Stimulated activated CD4-positive, alpha-beta T cell treated with anti-CD3 and anti-CD28 coated beads, TNF-alpha, amount 100 ng/mL, for 4 hours (primary cell): ENCODE measurements at regions not wholly inside any gene's neighbourhood (a gene's known extent, or its start where the extent isn't known, plus 50 kb on each side); places are given as distances from the start of the nearest gene placed in this dataset.
"Not testable (repeated sequence)": the region's sequence is repeated elsewhere in the genome, so short reads cannot be mapped to it uniquely, and the experiment has no call there.

Source experiments
- DNase-seq, 3 experiments: peaks; one replicate each; pipeline ENCODE4 v3.0.0-alpha.2; 2020; ENCODE audit warnings: low read depth in 3 of 3

DNA sequence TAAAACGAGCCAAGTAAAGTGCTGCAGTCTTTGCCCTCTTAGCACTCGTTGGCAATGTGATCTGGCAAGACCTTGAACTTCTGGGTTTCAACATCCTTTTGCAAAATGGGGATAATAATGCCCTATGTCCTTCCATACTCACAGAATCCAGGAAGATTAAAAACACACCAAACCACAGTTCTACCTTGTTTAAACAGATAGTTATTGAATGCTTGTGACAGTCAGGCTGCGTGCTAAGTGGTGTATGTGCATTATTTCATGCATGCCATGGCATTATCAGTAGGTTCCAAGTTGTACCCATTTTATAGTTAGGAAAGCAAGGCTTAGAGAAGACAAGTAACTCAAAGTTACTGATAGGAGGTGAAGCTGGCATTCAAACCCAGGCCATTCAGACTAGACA lies 308.6 kb upstream of the PROX1 start:
- no peak for DNase-seq

DNA sequence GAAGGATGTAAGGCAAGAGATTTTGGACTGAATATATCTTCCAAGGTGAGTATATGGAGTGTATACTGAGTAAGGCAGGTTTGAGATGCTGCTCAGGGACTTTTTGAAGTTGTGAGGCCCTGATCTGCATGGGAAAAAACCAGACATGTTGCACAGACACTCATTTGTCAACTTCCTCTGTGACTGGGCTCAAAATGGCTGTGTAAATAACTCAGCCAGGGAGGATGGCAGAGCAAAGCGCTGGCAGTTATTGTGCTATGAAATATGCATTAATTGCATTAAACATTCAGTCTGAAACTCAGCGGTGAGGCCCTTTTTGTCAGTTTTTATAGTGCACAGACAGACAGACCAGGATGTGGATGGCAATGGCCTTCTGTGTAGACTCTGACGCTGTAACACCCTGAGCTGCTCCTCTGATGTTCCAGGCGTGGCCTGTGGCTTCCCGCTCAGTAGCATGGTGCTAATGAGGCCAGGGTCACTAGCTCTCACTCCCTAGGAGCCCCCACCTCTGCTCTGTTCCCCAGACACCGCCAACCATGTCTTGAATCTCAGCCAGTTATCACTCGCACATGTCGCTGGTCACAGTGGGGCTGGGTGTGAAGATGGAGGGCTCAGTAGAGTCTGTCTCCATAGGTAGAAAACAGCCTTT lies 307.0 kb upstream of the PROX1 start:
- no peak for DNase-seq

DNA sequence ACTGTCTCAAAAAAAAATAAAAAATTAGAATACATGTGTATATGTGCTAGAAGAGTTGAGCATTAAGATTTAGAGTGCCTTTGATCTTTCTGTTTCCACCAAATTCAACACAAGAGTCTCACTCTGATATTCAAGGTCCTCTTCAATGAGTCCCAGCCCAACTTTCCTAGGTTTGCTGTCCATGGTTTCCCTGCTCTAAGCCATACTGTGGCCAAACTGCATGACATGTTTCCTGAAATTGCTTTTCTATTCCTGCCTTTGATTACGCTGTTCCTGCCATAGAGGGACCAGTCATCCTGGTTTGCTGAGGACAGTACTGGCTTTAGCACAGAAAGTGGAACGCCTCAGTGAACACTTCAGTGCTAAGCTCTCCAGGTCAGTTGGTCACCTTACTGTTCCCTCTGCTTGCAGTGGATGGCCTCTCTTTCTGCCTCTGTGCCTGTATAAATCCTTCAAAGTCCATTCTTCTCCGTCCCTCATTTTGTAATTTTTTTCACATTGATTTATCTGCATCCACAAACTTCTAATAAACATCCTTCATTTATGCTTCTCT lies 305.9 kb upstream of the PROX1 start:
- DNase-seq = no peak

DNA sequence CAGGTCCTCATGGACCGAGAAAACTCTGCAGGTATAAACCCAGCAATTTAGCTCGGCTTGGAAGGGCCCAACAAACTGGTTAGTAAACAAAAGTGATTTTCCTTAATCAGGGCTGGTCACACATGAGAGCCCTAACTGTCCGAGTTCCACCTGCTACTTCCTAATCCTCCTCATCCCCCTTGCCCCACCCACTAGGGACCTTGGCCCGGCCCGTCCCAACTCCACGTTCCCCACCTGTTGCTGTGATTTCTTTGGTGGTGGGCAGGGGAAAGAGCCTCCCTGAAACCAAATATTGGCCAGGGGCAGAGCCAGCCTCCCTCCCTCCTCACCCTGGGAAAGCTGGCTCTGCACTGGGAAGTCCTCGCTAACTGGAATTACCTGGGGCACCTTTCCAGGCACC lies 304.2 kb upstream of the PROX1 start:
- no peak for DNase-seq

DNA sequence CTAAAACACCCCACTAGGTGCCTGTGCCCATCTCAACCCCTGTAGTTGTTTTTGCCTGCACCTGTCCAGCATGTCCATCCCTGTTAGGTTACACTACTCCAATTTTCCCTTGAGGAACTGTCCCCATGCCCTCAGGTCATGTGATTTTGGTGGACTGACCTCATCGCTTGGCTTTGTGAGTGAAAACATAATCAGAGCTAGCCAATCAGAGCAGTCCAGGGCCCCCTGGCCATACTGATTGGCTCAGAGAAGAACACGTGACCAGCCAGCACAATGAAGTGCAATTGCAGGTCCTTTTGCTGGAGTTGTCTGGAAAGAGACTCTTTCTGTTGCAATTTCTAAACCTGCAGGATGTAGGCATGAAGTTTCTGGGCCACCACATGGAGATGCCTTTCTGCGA lies 303.3 kb upstream of the PROX1 start:
- no peak for DNase-seq

DNA sequence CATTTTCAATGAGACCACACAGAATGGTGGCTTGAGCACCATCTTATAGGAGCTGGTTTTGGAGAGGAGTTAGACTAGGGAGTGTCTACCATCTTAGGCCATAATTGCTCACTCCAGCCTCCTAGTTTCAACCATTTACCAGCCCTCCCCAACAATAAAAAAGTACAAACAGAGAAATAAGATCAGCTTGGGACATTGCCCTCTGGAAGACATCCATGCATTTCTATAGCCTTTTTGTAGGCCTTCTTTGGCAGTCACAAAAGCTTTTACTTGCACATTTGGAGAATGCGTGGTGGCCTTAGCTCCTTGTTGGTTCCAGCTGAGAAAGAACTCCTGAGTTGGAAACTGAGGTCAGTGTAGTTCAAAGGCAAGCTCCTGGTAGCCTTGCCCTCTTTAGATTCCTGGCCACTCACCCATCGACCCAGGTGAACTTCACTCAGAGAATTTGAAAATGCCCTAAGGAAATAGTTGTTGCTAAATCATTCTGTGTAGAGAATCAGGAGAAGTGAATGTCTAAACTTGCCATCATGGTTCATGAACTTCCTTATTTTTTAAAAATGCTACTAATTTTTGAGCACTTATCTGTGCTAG lies 301.7 kb upstream of the PROX1 start:
- no peak for DNase-seq

DNA sequence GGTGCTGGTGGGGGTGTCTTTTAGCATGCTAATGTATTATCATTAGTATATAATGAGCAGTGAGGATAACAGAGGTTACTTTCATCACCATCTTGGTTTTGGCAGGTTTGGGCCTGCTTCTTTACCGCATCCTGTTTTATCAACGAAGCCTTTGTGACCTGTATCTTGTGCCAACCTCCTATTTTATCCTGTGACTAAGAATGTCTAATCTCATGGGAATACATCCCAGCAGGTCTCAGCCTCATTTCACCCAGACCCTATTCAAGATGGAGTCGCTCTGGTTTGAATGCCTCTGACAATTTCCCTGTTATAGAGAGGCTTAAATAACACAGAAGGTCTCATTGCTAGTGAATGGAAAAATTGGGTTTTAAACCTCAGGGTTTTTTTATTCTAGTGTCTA lies 300.8 kb upstream of the PROX1 start:
- no peak for DNase-seq

DNA sequence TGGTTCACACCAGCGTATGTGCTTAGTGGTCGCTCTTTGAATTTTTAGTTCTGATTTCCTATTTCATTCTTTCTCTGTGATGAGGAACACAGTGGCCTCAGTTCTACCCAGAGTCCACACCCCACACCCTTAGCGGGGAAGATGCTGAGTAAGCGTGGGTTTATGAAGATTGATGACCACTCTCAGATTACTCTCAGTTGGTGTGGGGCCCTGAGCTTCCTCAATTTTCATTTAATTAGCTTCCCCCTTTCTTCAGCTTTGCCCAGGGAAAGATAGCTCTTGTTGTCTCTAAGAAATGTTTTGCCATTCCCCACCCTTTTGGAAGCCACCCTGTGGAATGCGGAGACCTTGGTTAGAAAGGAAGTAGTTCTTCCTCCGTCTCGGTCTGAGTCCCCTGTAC lies 299.9 kb upstream of the PROX1 start:
- DNase-seq = no peak

DNA sequence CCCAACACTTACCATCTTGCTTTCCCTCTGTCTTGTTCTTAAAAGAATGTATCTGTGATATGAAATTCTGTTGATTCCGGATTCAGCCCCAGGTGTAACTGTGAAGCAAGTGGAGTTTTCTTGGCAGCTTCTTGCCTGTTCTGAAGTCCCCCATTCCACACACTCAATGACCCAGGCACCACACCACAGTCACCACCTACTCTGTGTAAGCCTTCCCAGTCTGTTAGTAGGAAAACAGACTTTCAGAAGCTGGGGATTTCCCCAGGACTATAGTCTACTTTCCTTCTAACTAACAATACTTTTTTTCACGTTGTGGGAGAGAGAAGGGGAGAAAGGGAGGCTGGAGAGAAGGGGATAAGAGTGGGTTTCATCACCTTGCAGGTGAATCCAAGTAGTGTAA lies 299.1 kb upstream of the PROX1 start:
- no peak for DNase-seq

DNA sequence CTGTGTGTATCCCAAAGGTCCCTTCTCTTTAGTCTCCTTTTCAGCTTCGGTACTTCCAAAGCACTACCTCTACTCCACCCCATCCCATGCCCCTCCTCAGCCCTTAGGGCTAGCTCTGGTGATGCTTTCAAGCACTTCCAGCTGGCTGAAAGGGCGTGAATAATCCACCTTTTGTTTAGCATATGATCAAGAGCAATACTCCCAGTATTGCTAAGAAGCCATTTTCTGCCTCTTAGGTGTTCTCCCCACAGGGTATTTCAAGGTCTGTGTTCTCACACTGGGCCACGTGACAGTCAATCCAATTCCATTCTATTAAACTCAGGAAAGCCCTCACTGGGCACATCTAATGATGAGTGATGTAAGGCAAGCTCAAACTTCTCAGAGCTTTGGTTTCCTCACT lies 298.5 kb upstream of the PROX1 start:
- no peak for DNase-seq

DNA sequence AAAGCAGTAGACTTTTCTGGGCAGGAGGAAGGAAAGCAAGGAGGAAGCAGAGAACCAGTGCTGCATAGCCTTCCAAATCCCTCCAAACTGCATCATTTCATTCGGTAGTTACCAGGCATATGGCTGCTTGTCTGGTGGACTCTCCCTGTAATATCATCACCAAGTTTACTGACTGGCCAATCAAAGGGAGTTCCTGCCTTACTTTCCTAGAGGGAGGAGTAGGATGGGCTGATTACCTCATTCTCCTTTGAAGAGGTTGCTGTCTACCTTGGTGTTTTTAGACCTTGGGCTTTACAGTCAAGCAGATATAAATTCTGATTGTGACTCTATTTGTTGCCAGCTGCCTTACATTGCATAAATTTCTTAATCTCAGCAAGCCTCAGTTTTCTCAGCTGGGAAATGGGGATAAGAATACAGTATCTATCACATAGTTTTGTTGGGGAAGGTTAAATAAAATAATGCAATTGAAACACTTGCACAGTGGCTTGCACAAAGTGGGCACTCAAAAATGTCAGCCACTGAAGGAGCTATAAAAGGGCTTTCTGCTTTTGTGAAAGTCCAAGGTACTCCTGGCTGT lies 297.3 kb upstream of the PROX1 start:
- DNase-seq = no peak

DNA sequence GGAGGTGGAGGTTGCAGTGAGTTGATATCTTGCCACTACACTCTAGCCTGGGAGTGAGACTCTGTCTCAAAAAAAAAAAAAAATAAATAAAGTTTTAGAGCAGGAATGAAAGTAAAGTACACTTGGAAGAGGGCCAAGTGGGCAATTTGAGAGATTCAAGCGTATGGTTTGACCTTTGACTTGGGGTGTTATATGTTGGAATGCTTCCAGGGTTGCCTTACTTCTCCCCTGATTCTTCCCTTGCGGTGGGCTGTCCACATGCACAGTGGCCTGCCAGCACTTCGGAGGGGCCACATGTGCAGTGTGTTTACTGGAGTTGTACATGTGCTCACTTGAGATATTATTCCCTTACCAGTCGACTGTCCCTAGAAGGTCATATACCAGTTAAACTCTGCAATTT lies 295.5 kb upstream of the PROX1 start:
- DNase-seq = no peak

DNA sequence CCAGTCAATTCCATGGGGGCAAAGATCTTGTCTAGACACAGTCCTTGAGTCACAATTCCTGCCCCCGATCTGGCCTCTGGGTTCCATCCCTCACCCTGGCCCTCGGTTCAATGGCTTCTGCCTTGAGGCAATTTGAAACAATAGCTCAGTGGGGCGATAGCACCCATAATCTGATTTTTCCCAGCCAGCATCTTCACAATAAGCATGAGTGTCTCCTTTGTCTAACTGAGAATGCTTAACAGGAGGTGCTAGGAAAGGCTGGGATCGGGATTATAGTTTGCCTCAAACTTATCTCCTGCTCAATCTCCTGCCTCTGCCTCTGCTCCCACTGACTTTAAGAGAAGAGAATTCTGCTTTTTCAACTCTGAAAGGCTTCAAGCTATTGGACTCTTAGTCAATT lies 293.9 kb upstream of the PROX1 start:
- no peak for DNase-seq

DNA sequence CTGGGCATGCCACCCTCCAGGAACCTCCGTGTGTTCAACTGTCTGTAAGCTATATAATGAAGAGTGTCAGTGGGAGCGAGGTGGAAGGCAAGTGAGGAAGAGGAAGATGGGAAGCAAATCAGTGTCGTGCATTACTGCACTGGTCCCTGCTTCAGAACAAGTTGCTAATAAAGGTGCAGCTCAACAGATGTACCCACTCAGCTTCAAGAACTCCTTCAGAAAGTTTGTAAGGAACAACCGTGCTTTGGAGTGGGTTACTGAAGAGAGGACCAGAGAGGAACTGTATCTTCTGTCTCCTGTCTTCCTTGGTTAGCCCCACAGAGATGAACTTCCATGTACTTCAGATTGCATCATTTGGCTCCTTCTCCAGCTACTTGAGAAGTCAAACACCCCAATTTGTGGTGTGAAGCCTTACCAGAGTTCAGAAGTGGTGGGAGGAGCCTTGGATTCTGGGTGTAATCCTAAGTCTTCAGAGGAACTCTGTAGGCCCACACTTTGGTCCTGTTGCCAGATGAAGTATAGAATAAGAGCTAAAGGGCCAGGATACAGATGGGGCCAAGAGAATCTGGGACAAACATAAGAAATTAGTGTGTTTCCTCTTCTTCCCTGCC lies 290.5 kb upstream of the PROX1 start:
- no peak for DNase-seq

DNA sequence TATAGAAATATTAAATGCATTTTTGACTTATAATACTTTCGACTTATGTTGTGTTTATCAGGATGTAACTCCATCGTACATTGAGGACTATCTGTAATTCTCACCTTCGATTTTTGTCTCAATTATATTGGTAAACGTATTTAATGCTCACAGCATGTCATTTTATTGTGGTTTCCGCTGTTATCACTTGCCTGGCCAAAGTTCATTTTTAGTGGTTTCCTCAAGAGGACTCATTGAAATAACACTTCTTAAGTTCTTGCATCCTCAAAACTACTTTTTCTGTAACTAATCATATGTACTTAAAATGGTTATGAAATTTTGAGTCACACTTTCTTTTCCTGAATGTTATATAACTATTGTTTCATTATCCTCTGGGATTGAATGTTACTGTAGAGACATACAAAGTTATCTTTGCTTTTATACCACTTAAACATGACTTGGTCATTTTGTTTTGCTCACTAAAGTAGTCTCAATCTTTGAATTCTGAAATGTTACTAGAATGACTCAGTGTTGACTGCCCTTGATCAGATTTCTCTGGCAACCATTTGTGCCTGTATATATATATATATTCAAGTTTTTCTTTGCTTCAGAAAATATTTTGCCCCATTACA lies 289.6 kb upstream of the PROX1 start:
- DNase-seq = no peak

DNA sequence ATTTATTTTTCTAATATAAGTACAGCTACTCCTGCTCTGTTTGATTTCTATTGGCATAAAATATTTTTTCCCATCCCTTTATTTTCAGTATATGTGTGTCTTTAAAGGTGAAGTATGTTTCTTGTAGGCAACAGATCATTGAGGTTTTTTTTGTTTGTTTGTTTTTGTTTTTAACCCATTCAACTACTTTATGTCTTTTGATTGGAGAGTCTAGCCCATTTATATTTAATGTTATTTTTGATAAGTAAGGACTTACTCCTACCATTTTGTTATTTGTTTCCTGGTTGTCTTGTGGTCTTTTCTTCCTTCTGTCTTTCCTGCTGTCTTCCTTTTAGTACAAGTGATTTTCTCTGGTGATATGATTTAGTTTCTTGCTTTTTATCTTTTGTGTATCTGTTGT lies 285.1 kb upstream of the PROX1 start:
- no peak for DNase-seq

DNA sequence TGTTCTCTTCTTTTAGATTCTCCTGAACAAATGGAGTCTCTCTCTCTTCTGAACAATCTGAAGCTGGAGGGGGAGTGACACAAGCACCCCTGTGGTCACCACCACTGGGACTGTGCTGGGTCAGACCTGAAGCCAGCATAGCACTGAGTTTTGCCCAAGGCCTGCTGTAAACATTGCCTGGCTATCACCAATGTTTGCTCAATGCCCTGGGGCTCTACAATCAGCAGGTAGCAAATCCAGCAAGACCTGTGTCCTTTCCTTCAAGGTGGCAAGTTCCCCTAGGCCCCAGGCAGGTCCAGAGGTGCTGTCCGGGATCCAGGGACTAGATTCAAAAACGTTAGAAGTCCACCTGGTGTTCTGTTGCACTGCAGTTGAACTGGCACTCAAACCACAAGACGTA lies 282.8 kb upstream of the PROX1 start:
- no peak for DNase-seq

DNA sequence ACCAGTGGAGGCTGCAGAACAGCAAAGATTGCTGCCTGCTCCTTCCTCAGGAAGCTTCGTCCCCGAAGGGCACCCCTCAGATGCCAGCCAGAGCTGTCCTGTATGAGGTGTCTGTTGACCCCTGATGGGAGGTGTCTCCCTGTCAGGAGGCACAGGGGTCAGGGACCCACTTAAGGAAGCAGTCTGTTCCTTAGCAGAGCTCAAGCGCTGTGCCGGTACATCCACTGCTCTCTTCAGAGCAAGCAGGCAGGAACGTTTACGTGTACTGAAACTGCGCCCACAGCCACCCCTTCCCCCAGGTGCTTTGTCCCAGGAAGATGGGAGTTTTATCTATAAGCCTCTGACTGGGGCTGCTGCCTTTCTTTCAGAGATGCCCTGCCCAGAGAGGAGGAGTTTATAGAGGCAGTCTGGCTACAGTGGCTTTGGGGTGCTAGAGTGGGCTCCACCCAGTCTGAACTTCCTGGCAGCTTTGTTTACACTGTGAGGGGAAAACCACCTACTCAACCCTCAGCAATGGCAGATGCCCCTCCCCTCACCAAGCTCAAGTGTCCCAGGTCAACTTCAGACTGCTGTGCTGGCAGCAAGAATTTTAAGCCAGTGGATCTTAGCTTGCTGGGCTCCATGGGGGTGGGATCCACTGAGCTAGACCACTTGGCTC lies 275.8 kb upstream of the PROX1 start:
- DNase-seq = not testable (repeated sequence)

DNA sequence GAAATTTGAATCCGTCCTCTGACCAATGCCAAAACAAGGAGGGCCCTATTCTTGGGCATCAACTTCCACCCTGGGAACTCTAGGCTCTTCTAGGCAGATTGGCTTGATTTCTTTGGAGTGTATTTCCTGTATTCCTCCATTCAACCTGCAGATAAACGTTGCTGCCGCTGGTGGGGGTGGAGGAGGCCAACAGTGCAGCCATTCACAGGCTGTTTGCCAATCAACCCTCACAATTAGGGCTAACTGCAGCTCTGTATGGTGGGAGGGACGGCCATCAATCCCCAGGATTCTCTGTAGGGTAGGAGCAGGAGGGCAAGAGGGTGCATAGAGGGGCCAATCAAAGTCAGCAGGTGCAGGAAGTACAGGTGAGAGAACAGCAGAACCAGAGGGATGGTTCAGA lies 273.1 kb upstream of the PROX1 start:
- DNase-seq = no peak

DNA sequence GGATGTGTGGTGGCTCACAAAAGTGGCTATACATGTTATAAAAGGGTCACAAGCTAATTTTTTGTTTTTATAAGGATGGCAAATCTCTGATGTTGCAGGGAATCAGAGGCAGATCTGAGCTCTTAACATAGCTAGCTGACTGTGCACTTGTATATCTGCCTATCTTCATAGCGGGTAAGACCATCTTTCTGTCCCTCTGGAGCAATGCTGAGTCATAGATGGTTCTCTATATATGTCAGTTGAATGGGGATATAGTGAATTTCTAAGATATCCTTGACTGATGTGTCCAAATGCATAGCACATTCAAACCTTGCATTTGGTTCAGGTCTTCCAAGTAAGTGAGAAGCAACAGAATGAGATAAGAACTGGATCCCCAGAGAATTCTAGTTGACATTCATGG lies 272.6 kb upstream of the PROX1 start:
- DNase-seq = no peak

DNA sequence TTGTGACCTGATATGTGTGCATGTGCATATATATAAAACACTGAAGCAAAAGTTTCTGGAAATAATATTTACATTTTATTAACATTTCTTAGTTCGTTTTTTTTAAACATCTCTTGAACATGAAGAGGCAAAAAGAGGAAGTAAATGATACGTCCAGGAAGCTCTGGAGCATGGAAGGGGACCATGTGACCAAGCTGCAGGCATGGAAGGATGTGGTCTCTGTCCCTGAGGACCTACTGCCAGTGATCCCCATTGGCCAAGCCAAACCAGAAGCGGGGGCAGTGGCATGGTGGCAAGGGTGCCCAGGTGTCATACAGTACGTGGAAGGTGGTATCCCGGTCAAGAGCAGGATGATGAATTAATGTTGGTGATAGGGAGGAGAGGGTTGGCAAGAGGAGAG lies 268.3 kb upstream of the PROX1 start:
- no peak for DNase-seq

DNA sequence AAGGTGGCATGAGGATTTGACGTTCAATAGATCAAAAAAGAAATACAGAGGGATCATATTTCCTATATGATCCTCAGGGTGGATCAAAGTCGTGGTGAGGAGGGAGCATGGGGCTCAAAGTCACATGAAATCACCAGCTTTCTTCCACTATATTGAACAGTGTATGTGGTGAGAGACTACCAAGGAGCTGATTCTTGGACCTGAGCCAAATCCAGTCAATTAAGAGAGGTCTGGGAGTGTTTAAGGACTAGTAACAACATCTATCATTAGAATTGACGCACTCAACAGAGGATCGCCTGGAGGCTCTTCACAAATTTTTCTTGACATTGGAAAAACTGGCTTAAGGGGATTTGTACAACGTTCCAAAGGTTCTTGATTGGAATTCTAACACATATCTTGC lies 267.7 kb upstream of the PROX1 start:
- DNase-seq = no peak
